OCI-LY7 (cell line): ENCODE measurements at regions not wholly inside any gene's neighbourhood (a gene's known extent, or its start where the extent isn't known, plus 50 kb on each side); places are given as distances from the start of the nearest gene placed in this dataset.

ENCODE experiments used
- BruUV-seq: library from RNA; stranded (reverse); fragments of 400-500 nt; replicated peaks from 2 replicates; lab custom pipeline; 2021; lab: Mats Ljungman, UMichigan
- CTCF ChIA-PET: fragments of 300-600 bp; sonication (Branson Sonifier 250); formaldehyde crosslinking; loops from one replicate; lab custom pipeline; 2022; ENCODE audit warnings: antibody characterized with exemption; ENCODE audit not compliant: unreplicated experiment; lab: Charles Lee
- POLR2A ChIA-PET: fragments of 300-600 bp; sonication (Branson Sonifier 250); formaldehyde crosslinking; loops from one replicate; lab custom pipeline; 2022; ENCODE audit warnings: antibody characterized with exemption; lab: Charles Lee
- DNase-seq: peaks from one replicate; pipeline ENCODE4 v3.0.0-alpha.2; 2015; ENCODE audit warnings: low spot score
- H2AFZ ChIP-seq: fragments of 200-600 bp; sonication (generic), shearing (Covaris generic); 2 replicates; pipeline ENCODE4 v1.6.1; 2014; ENCODE audit warnings: mild to moderate bottlenecking, antibody characterized with exemption, low read length, moderate library complexity
- H3K27ac ChIP-seq: fragments of 200-600 bp; sonication (generic); 2 replicates; pipeline ENCODE4 v1.5.1; 2014; ENCODE audit warnings: mixed run types, low read depth, mild to moderate bottlenecking, moderate library complexity, low read length, inconsistent platforms; ENCODE audit not compliant: poor library complexity, severe bottlenecking
- H3K36me3 ChIP-seq: fragments of 200-600 bp; sonication (generic); 2 replicates; pipeline ENCODE4 v1.6.1; 2014; ENCODE audit warnings: mild to moderate bottlenecking, antibody characterized with exemption, low read length, moderate library complexity, mixed read lengths; ENCODE audit not compliant: insufficient read depth
- H3K4me1 ChIP-seq: fragments of 200-600 bp; sonication (generic); 2 replicates; pipeline ENCODE4 v1.5.1; 2014; ENCODE audit warnings: mild to moderate bottlenecking, low read length; ENCODE audit not compliant: insufficient read depth, poor library complexity, severe bottlenecking
- H3K4me2 ChIP-seq: fragments of 200-600 bp; sonication (generic); 2 replicates; pipeline ENCODE4 v1.6.1; 2014; ENCODE audit warnings: mild to moderate bottlenecking, low read length
- H3K4me3 ChIP-seq: fragments of 200-600 bp; sonication (generic); 2 replicates; pipeline ENCODE4 v1.5.1; 2014; ENCODE audit warnings: mild to moderate bottlenecking, low read depth, low read length; ENCODE audit not compliant: poor library complexity, severe bottlenecking
- H3K79me2 ChIP-seq: fragments of 200-600 bp; sonication (generic); 2 replicates; pipeline ENCODE4 v1.6.1; 2016; ENCODE audit warnings: low read depth, mild to moderate bottlenecking, low read length, moderate library complexity, mixed read lengths; ENCODE audit not compliant: insufficient read depth
- H3K9me2 ChIP-seq: fragments of 200-600 bp; sonication (generic); 2 replicates; pipeline ENCODE4 v1.6.1; 2016; ENCODE audit warnings: mild to moderate bottlenecking, low read length, mixed read lengths; ENCODE audit not compliant: insufficient read depth
- H3K9me3 ChIP-seq: fragments of 200-600 bp; sonication (generic); 2 replicates; pipeline ENCODE4 v1.6.1; 2014; ENCODE audit warnings: mild to moderate bottlenecking, mixed run types, low read length, mixed read lengths
- H4K20me1 ChIP-seq: fragments of 200-600 bp; sonication (generic); 2 replicates; pipeline ENCODE4 v1.6.1; 2014; ENCODE audit warnings: mild to moderate bottlenecking, antibody characterized with exemption, low read length, moderate library complexity, mixed read lengths; ENCODE audit not compliant: insufficient read depth
- EZH2phosphoT487 ChIP-seq: fragments of 200-600 bp; sonication (generic); IDR thresholded peaks from 2 replicates; pipeline ENCODE4 v1.6.1; 2018; ENCODE audit warnings: low read depth, borderline replicate concordance, mild to moderate bottlenecking, mixed run types, antibody characterized with exemption, low read length, moderate library complexity, mixed read lengths
- intact Hi-C: fragments of 100-400 bp; cut with micrococcal nuclease; formaldehyde crosslinking; loops from one replicate; pipeline ENCODE4 v1.10.0; 2022; ENCODE audit not compliant: unreplicated experiment
- TF ChIP-seq, protein P1 (sequence below): fragments of 200-600 bp; sonication (generic); conservative IDR thresholded peaks from 2 replicates; pipeline ENCODE4 v1.5.1; 2014; ENCODE audit warnings: mild to moderate bottlenecking, antibody characterized with exemption, low read length, moderate library complexity, mixed read lengths

DNA sequence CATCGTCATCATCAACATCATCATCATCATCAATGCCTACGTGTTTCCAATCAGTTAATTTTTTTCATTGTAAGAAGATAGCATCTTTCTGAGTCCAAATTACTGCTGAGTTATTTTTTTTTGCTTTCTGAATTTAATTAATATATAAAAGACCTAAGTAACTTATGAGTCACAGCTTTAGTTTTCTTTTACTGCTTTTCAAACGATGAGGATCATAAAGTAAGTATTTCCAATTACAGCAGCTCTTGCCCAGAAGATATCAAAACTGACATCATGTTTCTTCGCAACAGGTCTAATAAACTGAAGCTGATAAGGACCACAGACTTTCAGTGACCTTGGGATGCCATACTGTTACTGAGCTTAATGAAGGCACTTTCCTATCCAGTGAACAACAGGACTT, 442.2 kb downstream of the DSEL start:
- Histone ChIP-seq H3K27ac (no peak overlapping the region), H2AFZ (no peak overlapping the region), H4K20me1 (no peaks in the 10 kb centered on the region), H3K4me1 (no peaks in the 10 kb centered on the region), H3K9me2 (no peaks in the 10 kb centered on the region), H3K79me2 (no peaks in the 10 kb centered on the region), H3K9me3 (no peaks in the 10 kb centered on the region), H3K36me3 (no peaks in the 10 kb centered on the region), H3K4me3 (no peak overlapping the region), H3K4me2 (no peak overlapping the region)
- BruUV-seq = no TSS peak
- intact Hi-C loops = no loop called here
- CTCF ChIA-PET = no interaction called here
- TF ChIP-seq, protein P1, sequence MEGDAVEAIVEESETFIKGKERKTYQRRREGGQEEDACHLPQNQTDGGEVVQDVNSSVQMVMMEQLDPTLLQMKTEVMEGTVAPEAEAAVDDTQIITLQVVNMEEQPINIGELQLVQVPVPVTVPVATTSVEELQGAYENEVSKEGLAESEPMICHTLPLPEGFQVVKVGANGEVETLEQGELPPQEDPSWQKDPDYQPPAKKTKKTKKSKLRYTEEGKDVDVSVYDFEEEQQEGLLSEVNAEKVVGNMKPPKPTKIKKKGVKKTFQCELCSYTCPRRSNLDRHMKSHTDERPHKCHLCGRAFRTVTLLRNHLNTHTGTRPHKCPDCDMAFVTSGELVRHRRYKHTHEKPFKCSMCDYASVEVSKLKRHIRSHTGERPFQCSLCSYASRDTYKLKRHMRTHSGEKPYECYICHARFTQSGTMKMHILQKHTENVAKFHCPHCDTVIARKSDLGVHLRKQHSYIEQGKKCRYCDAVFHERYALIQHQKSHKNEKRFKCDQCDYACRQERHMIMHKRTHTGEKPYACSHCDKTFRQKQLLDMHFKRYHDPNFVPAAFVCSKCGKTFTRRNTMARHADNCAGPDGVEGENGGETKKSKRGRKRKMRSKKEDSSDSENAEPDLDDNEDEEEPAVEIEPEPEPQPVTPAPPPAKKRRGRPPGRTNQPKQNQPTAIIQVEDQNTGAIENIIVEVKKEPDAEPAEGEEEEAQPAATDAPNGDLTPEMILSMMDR = no peak
- TF ChIP-seq EZH2phosphoT487 = no peak
- POLR2A ChIA-PET = no interaction called here
- no peak for DNase-seq

- no TSS peak for BruUV-seq
- no peaks in the 10 kb centered on the region for H3K9me3 ChIP-seq
- intact Hi-C loops = no loop called here
- H3K36me3 ChIP-seq = no peaks in the 10 kb centered on the region
- POLR2A ChIA-PET = no interaction called here
- DNase-seq = no peak
- no peak for TF ChIP-seq EZH2phosphoT487
- TF ChIP-seq, protein P1 = no peak
- no peak overlapping the region for H3K4me3 ChIP-seq
- no peak overlapping the region for H3K4me2 ChIP-seq
- H3K79me2 ChIP-seq = no peaks in the 10 kb centered on the region
- no peak overlapping the region for H3K27ac ChIP-seq
- no peaks in the 10 kb centered on the region for H3K9me2 ChIP-seq
- no peaks in the 10 kb centered on the region for H3K4me1 ChIP-seq
- CTCF ChIA-PET = no interaction called here
- H4K20me1 ChIP-seq = no peaks in the 10 kb centered on the region
- H2AFZ ChIP-seq = no peak overlapping the region
Measured at GRCh38 chr18:67072791-67073190, 443.7 kb downstream of the DSEL start.

DNA sequence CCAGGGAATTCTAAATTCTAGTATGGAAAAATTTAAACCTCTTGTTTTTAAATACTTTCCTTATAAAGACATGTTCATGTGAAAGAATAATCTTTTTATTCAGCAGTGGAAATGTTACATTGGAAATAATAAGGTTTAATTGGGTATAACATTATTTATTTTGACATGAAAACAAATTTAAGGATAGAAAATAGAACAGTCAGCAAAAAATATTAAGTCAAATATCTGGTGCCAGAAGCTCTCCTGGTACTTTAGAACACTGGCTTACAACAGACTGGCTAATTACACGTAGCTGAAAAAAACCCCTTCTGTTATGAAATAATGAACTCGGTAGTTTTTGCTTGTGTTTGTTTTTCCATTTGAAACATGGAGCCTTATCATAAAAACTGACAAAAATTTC, 447.9 kb downstream of the DSEL start:
- H3K27ac ChIP-seq = no peak overlapping the region
- no TSS peak for BruUV-seq
- no peak for DNase-seq

More for the DNA sequence above, 447.9 kb downstream of the DSEL start:
- Histone ChIP-seq H3K79me2 (no peaks in the 10 kb centered on the region), H3K4me2 (no peak overlapping the region), H3K36me3 (no peaks in the 10 kb centered on the region), H2AFZ (no peak overlapping the region), H3K4me1 (no peaks in the 10 kb centered on the region), H4K20me1 (no peaks in the 10 kb centered on the region), H3K9me2 (no peaks in the 10 kb centered on the region), H3K4me3 (no peak overlapping the region), H3K9me3 (no peaks in the 10 kb centered on the region)
- CTCF ChIA-PET = no interaction called here
- POLR2A ChIA-PET = no interaction called here
- intact Hi-C loops = no loop called here
- TF ChIP-seq, protein P1 = no peak
- no peak for TF ChIP-seq EZH2phosphoT487
